Chondrocyte (in vitro differentiated cells): ENCODE measurements at regions not wholly inside any gene's neighbourhood (a gene's known extent, or its start where the extent isn't known, plus 50 kb on each side); places are given as distances from the start of the nearest gene placed in this dataset.

Experiments used
- DNase-seq: peaks from one replicate; pipeline ENCODE4 v3.0.0; 2021; ENCODE audit warnings: mixed read lengths, low spot score
- H3K27ac Mint-ChIP-seq: one replicate; pipeline ENCODE4 v1.8.0; 2021; ENCODE audit warnings: mild to moderate bottlenecking, moderate library complexity, mixed read lengths; ENCODE audit not compliant: unreplicated experiment
- H3K27me3 Mint-ChIP-seq: 2 replicates; pipeline ENCODE4 v1.8.0; 2021; ENCODE audit warnings: low read depth, mixed read lengths
- H3K36me3 Mint-ChIP-seq: 2 replicates; pipeline ENCODE4 v1.8.0; 2021; ENCODE audit warnings: low read depth, mixed read lengths
- H3K4me1 Mint-ChIP-seq: 2 replicates; pipeline ENCODE4 v1.8.0; 2021; ENCODE audit warnings: low read depth, mild to moderate bottlenecking, mixed read lengths
- H3K4me3 Mint-ChIP-seq: one replicate; pipeline ENCODE4 v1.8.0; 2021; ENCODE audit warnings: mild to moderate bottlenecking, moderate library complexity, mixed read lengths; ENCODE audit not compliant: unreplicated experiment
- H3K9me3 Mint-ChIP-seq: 2 replicates; pipeline ENCODE4 v1.8.0; 2021; ENCODE audit warnings: low read depth, mixed read lengths
- TF ChIP-seq, protein P1 (sequence below): fragments of 200-600 bp; sonication (generic); IDR thresholded peaks from 2 replicates; pipeline ENCODE4 v1.5.0; 2021; ENCODE audit warnings: antibody characterized with exemption, mild to moderate bottlenecking, moderate library complexity

DNA sequence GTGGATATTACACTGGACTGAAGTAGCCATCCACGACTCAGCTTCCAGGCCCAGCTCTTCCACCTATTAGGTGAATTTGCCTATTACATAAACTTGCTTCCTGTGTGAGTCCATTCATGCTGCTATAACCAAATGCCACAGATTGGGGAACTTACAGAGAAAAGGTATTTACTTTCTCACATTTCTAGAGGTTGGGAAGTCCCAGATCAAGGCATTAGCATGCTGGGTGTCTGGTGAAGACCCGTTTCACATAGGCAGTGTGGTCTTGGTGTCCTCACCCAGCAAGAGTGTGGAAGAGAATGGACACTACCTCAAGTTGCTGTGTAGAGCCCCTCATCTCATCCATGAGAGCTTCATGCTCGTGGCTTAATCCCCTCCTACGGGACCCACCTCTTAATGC is 282.6 kb downstream of the IRX1 start:
- Mint-ChIP-seq H3K27me3 (no peaks in the 10 kb centered on the region), H3K36me3 (no peaks in the 10 kb centered on the region), H3K4me1 (no peaks in the 10 kb centered on the region), H3K27ac (no peak overlapping the region), H3K4me3 (no peak overlapping the region), H3K9me3 (peaks cover 23% of the 10 kb centered on the region)
- TF ChIP-seq, protein P1, sequence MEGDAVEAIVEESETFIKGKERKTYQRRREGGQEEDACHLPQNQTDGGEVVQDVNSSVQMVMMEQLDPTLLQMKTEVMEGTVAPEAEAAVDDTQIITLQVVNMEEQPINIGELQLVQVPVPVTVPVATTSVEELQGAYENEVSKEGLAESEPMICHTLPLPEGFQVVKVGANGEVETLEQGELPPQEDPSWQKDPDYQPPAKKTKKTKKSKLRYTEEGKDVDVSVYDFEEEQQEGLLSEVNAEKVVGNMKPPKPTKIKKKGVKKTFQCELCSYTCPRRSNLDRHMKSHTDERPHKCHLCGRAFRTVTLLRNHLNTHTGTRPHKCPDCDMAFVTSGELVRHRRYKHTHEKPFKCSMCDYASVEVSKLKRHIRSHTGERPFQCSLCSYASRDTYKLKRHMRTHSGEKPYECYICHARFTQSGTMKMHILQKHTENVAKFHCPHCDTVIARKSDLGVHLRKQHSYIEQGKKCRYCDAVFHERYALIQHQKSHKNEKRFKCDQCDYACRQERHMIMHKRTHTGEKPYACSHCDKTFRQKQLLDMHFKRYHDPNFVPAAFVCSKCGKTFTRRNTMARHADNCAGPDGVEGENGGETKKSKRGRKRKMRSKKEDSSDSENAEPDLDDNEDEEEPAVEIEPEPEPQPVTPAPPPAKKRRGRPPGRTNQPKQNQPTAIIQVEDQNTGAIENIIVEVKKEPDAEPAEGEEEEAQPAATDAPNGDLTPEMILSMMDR = no peak
- DNase-seq = no peak

DNA sequence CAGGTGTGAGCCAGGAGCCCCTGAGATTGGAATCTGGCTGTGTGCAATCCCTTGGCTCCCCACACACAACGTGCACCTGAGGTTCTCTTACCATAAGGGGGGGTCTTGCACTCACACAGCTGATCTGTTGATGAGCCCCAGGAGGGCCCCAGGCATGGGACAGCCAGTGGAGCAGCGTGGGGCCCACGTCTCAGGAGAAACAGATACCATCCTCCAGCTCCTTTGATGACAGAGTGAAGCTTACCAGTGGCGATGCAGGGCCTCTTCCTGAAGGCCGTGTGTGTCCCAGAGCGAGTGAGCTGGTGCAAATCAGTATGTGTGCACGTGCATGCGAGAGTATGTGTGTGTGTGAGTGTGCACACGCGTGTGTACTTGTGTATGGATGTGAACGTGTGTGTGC is 287.4 kb downstream of the IRX1 start:
- Mint-ChIP-seq H3K4me3 (no peak overlapping the region), H3K27ac (no peak overlapping the region), H3K36me3 (no peaks in the 10 kb centered on the region), H3K4me1 (no peaks in the 10 kb centered on the region), H3K27me3 (no peaks in the 10 kb centered on the region), H3K9me3 (peaks cover 15% of the 10 kb centered on the region)
- TF ChIP-seq, protein P1 = no peak
- no peak for DNase-seq

DNA sequence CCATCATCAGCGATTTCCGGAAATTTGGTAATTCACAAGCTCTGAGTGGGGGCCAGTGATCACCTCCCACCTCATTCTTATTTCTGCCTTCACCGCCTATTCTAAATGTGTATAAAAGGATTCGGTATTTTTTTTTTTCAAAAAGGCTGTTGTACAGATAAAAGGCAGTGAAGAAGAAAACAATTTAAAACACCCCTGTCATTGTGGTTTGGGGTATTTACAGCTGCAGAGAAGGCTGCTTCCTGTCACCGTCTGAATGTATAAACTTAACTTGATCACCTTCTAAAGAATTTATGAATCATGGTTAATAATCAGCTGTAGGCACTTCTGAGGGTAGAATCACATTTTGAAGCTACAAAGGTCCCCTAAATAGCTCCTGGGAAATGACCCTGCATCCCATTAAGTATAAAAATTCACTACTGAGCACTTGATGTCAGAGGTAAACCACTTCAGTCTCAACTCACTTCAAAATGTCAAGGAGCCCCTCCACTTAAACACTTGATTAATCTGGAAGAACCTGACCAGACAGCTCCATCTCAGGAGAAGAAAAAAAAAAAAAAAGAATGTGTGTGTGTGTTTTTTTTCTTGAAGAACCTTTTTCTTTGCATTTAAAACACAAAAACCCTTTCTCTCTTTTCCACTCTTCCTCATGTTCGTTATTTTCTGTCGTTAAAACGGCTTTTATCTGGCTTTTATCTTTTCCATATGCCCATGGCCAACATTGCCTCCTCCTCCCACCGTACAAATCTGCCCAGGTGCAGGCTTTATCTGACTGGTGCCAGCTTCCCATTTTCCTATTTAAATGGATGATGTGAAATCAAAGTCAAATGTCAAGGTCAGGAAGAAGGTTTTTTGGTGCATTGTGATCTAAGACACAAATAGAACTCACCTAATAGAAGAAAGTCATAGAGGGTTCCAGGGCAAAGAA is 291.2 kb downstream of the IRX1 start:
- Mint-ChIP-seq H3K4me1 (no peaks in the 10 kb centered on the region), H3K36me3 (no peaks in the 10 kb centered on the region), H3K9me3 (peaks cover 14% of the 10 kb centered on the region), H3K27ac (no peak overlapping the region), H3K27me3 (no peaks in the 10 kb centered on the region), H3K4me3 (no peak overlapping the region)
- TF ChIP-seq, protein P1 = no peak
- DNase-seq = no peak

DNA sequence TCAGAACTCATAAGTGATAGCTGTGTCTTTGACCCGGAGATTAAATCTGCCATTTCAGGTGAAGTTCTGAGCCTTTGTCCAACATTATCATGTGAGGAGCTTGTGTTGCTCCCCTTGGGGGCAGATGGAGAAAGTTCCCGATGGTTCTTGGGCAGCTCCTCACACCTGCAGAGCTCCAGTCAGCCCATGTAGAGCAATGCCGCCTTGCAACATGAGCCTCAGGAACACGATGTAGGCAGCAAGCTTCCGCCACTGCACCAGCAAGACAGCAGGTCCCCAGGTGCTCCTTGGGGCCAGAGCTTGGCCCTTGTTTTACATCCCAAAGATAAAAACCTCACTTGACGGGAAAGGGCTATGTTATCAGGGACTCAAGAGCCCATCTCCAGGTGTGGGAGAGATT is 292.7 kb downstream of the IRX1 start:
- no peak overlapping the region for H3K4me3 Mint-ChIP-seq
- no peaks in the 10 kb centered on the region for H3K4me1 Mint-ChIP-seq
- H3K36me3 Mint-ChIP-seq = peaks cover 2% of the 10 kb centered on the region
- no peak overlapping the region for H3K27ac Mint-ChIP-seq
- TF ChIP-seq, protein P1 = no peak
- no peaks in the 10 kb centered on the region for H3K27me3 Mint-ChIP-seq
- no peak for DNase-seq
- peaks cover 13% of the 10 kb centered on the region for H3K9me3 Mint-ChIP-seq

DNA sequence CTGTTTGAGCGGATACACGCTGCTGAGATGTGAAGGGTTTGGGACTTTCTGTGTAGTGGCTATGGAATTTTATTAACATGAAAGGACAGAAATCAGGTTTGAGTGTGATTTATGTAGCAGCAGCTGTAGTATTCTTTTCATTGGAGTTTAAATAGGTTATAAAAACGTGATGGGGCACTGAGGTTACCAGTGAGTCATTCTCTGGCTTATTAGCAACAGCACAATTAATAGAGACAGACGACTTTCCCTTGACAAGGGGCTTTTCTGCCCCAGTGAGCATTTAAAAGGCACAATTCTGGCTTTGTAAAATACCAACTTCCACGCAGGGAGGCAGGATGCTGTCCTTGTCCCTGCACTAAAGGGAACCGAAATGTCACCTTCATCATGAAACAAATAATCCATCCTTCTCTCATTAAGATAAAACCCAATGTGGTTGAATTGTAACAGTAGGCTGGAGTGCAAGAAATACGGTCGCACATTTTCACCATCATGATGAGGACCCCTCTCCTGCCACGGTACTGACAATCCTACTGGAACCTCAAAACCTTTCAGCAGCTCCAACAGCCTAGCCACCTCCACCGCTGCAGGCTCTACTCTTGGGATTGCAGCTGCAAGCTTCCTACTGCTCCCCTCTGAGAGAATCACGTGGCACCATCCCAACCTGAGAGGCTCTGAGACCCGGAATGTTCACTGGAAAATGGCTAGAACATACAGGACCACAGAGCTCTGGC is 293.9 kb downstream of the IRX1 start:
- Mint-ChIP-seq H3K36me3 (peaks cover 2% of the 10 kb centered on the region), H3K27ac (no peak overlapping the region), H3K4me3 (no peak overlapping the region), H3K4me1 (no peaks in the 10 kb centered on the region), H3K27me3 (no peaks in the 10 kb centered on the region), H3K9me3 (peaks cover 15% of the 10 kb centered on the region)
- TF ChIP-seq, protein P1 = no peak
- no peak for DNase-seq
